GM19240 (cell line): ENCODE measurements at regions not wholly inside any gene's neighbourhood (a gene's known extent, or its start where the extent isn't known, plus 50 kb on each side); places are given as distances from the start of the nearest gene placed in this dataset.

Experiments used
- DNase-seq: peaks from one replicate; pipeline ENCODE4 v3.0.0; 2011; ENCODE audit warnings: low spot score; ENCODE audit not compliant: insufficient read length

GRCh38 chr18:78716022-78716421, 263.6 kb upstream of the SALL3 start:
- DNase-seq = no peak

DNA sequence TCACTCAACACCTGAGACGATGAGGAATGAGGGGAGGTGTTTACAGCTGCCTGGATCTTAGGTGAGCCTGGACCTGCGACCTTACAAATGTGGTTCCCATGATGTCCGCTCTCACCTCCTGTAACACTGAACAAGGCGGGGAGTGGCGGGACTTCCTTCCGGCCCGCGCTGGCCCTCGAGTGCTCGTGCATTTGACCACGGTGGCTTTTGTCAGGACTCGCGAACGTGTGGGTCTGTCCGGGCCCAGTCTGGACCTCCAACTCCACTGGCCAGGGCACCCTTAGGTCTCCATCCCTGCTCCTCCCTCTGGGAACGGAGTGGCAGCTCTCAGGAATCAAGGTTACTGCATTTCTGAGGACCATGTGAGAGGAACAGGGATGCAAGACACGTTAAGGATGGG, 263.0 kb upstream of the SALL3 start:
- no peak for DNase-seq

DNA sequence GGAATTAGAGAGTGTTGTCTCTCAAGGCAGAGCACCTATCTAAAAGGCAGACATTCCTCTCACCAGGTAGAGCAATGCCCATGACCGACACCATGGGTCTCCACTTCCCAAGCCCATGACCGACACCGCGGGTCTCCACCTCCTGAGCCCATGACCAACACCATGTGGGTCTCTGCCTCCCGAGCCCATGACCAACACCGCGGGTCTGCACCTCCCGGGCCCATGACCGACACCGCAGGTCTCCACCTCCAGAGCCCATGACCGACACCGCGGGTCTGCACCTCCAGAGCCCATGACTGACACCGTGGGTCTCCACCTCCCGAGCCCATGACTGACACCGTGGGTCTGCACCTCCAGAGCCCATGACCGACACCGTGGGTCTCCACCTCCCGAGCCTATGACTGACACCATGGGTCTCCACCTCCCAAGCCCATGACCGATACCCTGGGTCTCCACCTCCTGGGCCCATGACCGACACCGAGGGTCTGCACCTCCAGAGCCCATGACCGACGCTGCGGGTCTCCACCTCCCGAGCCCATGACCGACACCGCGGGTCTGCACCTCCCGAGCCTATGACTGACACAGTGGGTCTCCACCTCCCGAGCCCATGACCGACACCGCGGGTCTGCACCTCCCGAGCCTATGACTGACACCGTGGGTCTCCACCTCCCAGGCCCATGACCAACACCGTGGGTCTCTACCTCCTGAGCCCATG, 262.4 kb upstream of the SALL3 start:
- DNase-seq = no peak

GRCh38 chr18:78717766-78718150, 261.9 kb upstream of the SALL3 start:
- no peak for DNase-seq

- DNase-seq = no peak
Observed at GRCh38 chr18:78719821-78720220, 259.8 kb upstream of the SALL3 start.

DNA sequence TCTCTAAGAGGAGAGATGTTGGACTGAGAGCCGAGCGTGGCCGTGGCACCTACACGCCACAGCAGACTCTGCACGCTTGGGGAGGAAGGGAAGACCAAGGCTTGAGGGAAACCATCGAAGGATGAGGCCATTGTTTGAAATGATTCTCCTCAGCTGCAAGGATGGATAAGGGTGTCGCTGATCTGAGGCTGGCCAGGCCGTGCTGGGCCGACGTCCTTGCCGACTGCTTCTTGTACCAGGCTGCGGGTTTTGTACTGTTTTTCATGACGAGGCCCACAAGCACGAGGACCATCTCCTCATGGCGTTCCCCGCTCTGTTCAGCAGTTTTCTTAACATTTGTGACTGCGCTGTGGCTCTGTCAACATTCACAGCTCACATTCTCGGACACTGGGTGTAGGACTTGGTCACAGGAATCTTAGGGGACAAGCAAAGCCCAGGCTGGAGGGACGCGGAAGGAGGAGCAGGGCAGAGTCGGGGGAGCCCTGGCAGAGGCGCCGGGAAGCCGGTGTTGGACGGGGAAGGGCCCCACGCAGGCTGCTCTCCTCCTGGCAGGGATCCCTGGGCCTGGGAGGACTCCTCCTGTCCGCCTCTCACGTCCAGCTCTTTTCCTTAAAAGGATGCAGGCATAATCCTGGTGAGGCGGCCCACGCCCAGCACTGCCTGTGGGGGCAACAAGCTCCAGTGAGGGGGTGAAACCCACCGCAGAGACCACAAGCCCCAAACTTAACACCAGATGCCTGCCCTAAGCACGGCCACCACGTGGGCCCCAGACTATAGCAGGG, 259.0 kb upstream of the SALL3 start:
- DNase-seq = no peak

DNA sequence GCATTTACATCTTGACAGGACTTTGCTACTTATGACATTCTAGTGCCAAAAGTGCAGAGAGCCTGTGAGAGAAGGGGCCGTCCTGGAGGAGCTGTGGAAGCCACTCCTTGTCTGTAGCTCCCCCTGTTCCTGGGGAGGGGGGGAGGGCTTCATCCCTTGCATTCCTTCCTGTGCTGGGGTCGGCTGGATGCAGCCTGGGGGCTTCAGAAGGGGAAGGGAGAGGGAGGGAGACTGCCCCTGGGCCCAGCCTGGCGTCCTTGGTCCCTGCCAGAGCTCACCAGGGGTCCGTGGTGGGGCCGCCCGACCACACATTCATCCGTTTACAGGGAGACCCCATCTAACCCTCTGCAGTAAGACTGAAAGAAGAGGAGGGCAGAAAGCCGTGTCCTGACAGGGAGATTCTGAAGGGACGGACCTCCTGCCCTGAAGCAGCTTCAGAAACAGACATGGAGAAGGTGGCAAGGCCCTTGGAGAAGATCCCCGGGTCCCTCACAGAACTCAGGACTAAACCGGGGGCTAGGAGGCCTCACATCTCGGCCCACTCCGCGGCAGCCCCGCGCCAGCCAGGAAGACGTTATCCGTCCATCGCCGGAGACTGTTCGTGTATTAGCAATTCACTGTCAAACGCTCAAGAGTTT, 258.3 kb upstream of the SALL3 start:
- DNase-seq = no peak

- no peak for DNase-seq
Observed at GRCh38 chr18:78721981-78722380, 257.6 kb upstream of the SALL3 start.

DNA sequence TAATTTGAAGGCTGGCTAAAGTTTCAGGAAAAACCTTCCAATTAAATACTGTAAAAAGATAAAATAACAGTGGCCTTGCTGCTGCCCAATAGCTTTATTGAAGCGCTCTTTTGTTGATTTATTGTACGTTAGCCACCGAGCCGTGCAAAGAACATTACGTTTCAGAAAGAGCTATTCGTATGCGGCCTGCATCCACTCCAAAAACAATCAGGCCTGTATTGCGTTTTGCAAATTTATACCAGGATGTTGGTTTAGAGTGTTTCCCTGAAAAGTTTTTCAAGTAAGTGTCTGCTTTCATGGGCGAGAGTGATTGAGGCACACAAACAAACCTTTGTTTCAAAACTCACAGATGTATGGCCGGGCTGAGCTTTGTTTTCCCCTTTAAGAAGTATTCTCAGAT, 257.2 kb upstream of the SALL3 start:
- no peak for DNase-seq

- DNase-seq = no peak
Observed at GRCh38 chr18:78722929-78723710, 256.5 kb upstream of the SALL3 start.

DNA sequence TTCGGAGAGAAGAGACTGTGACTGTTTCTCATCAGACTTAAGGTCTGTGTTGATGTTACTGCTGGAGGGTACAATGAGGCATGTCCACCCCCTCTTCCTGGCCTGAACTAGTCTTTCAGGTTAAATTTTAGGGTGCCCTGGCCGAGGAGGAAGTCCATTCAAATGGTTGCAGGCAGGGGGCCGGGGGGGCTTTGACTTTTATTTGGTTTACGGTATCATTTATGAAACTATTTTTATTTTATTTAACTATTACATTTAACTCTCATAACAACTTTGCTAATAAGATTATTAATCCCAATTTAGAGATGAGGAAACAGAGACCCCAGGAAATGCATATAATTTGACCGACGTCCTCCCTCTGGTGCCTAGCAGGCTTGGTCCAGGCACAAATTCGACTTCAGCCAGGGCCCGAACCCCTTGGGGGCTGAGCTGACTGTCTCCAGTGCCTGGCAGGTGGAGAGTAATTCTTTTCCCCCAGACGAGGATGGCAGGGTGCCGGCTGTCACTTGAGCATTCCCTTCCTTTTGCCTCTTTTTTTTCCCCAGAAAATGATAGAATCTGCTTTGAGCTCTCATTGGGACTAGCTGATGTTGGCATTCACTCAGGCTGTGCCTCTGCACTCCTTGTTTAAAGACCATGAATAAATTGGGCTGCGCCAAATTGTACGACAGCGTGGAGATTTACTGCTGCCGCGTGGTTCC, 255.3 kb upstream of the SALL3 start:
- DNase-seq = no peak

- no peak for DNase-seq
Observed at GRCh38 chr18:78725426-78725825, 254.2 kb upstream of the SALL3 start.

DNA sequence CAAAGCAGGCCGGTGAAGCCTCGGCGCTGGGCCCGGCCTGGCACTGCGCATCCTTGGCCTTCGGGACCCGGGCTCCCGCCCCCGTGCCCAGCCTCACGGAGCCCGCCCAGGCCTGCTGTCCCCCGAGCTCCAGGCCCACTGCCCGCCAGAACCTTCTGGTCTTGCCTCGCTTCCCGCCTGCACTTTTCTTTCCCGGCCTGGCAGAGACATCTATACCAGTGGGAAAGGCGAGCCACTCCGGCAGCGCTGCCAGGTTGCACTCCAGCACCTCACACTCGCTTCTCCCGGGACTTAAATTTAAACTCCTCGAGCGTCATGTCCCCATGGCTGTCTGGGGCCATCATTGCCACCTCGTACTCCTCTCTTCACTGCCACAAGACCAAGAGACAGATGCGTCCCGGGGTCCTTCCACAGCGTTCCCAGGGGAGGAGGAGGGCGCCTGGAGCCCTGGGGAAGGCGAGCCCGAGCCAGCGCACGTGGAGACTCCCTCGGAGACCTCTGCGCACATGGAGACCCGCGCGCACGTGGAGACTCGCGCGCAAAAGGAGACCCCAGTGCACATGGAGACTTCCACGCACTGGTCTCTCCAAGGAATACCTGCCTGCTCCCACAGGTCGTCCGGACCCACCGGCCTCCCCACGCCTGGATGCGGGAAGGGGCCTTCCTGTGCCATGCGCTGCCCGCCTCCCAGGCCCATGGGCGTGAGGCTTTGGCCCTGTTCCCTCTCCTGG, 253.1 kb upstream of the SALL3 start:
- DNase-seq = no peak

DNA sequence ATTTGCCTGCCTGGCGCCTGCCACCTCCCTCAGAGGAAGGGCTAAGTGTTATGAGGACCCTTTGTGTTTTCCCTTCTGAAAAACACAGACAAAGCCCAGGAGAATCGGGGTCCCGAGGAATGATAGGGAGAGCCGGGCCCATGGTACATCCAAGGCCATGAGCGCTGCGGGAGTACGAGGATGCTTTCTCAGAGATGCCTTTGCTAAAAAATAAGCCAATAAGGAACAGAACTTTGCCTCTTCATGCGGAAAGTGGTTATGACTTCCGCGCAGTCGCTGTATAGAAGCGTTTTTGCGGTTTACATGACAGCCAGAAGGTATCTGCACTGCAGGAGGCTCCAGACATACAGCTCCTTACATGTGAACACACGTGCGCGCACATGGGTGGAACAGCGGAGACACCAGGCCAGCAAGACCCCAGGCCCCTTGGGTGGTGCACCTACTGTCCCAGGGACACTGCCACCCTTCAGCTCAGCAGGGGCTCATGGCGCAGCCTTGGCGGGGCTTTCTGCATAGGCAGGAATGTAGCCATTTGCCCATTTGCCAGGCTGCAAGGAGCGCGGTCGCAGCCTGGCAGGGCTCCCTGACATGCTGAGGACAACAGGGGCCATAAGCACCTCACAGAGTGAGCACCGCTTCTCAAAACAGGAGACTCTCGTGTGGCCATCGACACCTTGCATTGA, 252.4 kb upstream of the SALL3 start:
- DNase-seq = no peak

- no peak for DNase-seq
Observed at GRCh38 chr18:78727877-78728783, 251.5 kb upstream of the SALL3 start.

- DNase-seq = no peak
Observed at GRCh38 chr18:78728784-78729467, 250.7 kb upstream of the SALL3 start.

GRCh38 chr18:78730546-78730945, 249.1 kb upstream of the SALL3 start:
- DNase-seq = no peak

DNA sequence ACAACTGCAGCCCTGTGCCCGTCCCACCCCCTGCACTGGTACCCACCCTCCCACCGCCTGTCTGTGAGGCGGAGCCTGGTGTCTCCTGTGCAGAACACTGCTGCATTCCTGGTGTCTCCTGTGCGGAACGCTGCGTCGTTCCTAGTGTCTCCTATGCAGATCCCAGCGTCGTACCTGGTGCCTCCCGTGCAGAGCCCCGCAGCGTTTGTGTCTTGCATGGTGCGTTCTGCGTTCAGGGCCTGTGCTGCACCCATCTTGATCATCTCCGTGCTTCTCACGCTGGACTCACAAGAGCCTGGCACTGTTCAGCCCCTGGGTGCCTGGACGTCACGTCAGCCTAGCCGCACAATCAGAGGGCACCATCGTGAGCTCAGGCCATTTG, 248.6 kb upstream of the SALL3 start:
- no peak for DNase-seq
